ENCODE measurements at regions not wholly inside any gene's neighbourhood (a gene's known extent, or its start where the extent isn't known, plus 50 kb on each side); places are given as distances from the start of the nearest gene placed in this dataset.

GRCh38 chr15:77720655-77721054 is 87.9 kb upstream of the LINGO1 start:
- no peaks in the 10 kb centered on the region for H3K27me3 ChIP-seq
- no peaks in the 10 kb centered on the region for H3K9me3 ChIP-seq
- WGBS, 2 donors = 73 to 75% methylated on average over 9 to 10 of the region's 10 CpGs

DNA sequence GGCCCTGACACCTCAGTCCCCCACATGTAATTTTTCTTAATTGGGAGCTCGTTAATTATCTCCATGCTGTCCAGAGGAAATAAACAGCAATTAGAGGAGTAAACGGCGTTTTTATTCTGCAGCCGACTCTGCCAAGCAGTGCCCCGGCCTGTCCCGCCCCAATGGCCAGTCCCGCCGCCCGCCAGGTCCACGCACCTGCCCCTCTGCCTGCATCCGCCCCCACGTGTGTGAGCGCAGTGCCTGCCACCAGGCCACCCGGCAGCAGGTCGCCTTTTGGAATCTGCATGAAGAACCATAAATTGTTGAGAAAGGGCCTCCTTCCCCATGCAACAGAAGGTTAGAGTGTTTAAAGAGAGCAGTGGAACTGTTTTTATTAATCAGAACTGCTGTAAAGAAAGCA is 87.5 kb upstream of the LINGO1 start:
- Histone ChIP-seq H3K4me1 (no peaks in the 10 kb centered on the region), H3K27ac (no peak overlapping the region), H3K4me3 (replicated peaks in 1 of 3) (no peak overlapping the region), H3K27me3 (no peaks in the 10 kb centered on the region), H3K36me3 (no peaks in the 10 kb centered on the region), H3K9me3 (no peaks in the 10 kb centered on the region)
- DNase-seq = no peak
- TF ChIP-seq POLR2A (IDR thresholded peaks at IDR 0.05) = no peak
- TF ChIP-seq CTCF (IDR thresholded peaks at IDR 0.05) = no peak
- 76 to 82% methylated on average over 15 of the region's 15 CpGs for WGBS, 2 donors
- intact Hi-C loops (cut with DNase I) = no loop called here

More at GRCh38 chr15:77720655-77721054, 87.9 kb upstream of the LINGO1 start:
- Histone ChIP-seq H3K36me3 (no peaks in the 10 kb centered on the region), H3K4me3 (replicated peaks in 1 of 3) (no peak overlapping the region), H3K4me1 (no peaks in the 10 kb centered on the region), H3K27ac (no peak overlapping the region)
- no peak for TF ChIP-seq POLR2A (IDR thresholded peaks at IDR 0.05)
- TF ChIP-seq CTCF (IDR thresholded peaks at IDR 0.05) = no peak
- DNase-seq = no peak
- intact Hi-C loops (cut with DNase I) = no loop called here

GRCh38 chr15:77719450-77719849 is 86.7 kb upstream of the LINGO1 start:
- no peak for TF ChIP-seq POLR2A (IDR thresholded peaks at IDR 0.05)
- no peak for TF ChIP-seq CTCF (IDR thresholded peaks at IDR 0.05)
- no peak overlapping the region for H3K4me3 ChIP-seq (replicated peaks in 1 of 3)
- intact Hi-C loops (cut with DNase I) = no loop called here
- 61 to 80% methylated on average over 4 to 11 of the region's 11 CpGs for WGBS, 2 donors
- no peaks in the 10 kb centered on the region for H3K36me3 ChIP-seq
- H3K9me3 ChIP-seq = no peaks in the 10 kb centered on the region
- DNase-seq = no peak
- H3K27ac ChIP-seq = no peak overlapping the region
- no peaks in the 10 kb centered on the region for H3K4me1 ChIP-seq
- no peaks in the 10 kb centered on the region for H3K27me3 ChIP-seq

- Histone ChIP-seq H3K27ac (no peak overlapping the region), H3K4me3 (replicated peaks in 1 of 3) (no peak overlapping the region), H3K27me3 (no peaks in the 10 kb centered on the region), H3K36me3 (no peaks in the 10 kb centered on the region), H3K4me1 (no peaks in the 10 kb centered on the region), H3K9me3 (no peaks in the 10 kb centered on the region)
- no peak for DNase-seq
- intact Hi-C loops (cut with DNase I) = no loop called here
- 50 to 57% methylated on average over 2 to 10 of the region's 14 CpGs for WGBS, 2 donors
- TF ChIP-seq POLR2A (IDR thresholded peaks at IDR 0.05) (no peak), CTCF (IDR thresholded peaks at IDR 0.05) (no peak)
These were observed 84.8 kb upstream of the LINGO1 start for GRCh38 chr15:77717333-77717990.

DNA sequence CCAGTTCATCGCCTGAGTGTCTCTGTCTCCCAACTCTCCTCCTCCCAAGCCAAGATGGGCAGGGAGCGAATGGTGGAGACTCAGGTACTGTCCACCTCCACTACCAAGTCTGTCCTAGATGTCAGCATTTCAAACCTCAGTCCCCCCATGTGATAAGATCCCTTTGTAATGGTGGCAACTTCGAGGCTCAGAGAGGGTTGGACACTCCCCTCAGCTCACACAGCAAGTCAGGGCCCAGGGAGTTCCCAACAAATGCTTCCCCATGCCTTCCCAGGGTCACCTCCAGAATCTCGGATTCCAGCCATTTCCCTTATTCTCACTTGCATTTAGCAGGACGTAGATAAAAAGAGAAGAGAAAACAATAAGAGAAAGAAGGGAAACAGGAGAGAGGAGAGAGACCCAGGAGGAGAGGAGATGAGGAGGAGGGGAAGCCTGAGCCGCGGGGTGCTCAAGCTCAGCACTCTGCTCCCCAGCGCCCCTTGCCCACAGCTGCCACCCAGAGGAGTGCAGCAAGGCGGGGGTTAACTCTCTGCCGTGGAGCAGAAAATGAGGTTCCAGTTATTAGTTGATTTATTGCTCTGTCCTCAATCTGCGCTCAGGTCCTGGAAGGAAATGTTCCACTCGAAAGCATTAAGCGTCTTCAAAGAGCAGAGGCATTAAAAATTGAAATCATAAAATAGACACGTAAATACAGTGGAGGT is 84.1 kb upstream of the LINGO1 start:
- H3K36me3 ChIP-seq = no peaks in the 10 kb centered on the region
- no peaks in the 10 kb centered on the region for H3K27me3 ChIP-seq
- H3K9me3 ChIP-seq = no peaks in the 10 kb centered on the region
- H3K27ac ChIP-seq = no peak overlapping the region
- TF ChIP-seq POLR2A (IDR thresholded peaks at IDR 0.05) (no peak), CTCF (IDR thresholded peaks at IDR 0.05) (no peak)
- 48 to 63% methylated on average over 14 of the region's 14 CpGs for WGBS, 2 donors
- intact Hi-C loops (cut with DNase I) = no loop called here
- H3K4me1 ChIP-seq = no peaks in the 10 kb centered on the region
- no peak for DNase-seq
- no peak overlapping the region for H3K4me3 ChIP-seq (replicated peaks in 1 of 3)

Measured in thyroid gland (tissue), 4 donors.